ENCODE measurements at regions not wholly inside any gene's neighbourhood (a gene's known extent, or its start where the extent isn't known, plus 50 kb on each side); places are given as distances from the start of the nearest gene placed in this dataset.

GRCh38 chr4:122050841-122051240, 99.0 kb upstream of the TRPC3 start:
- WGBS: 85% methylated on average over 3 of the region's 3 CpGs

GRCh38 chr4:122047456-122048425, 95.9 kb upstream of the TRPC3 start:
- H3K27me3 ChIP-seq (replicated peaks; ENCODE audit: insufficient read depth): no peaks in the 10 kb centered on the region
- no peak for DNase-seq (ENCODE audit: low spot score)
- no peaks in the 10 kb centered on the region for H3K4me1 ChIP-seq (replicated peaks)
- no peaks in the 10 kb centered on the region for H3K9me3 ChIP-seq
- 77% methylated on average over 5 of the region's 5 CpGs for WGBS
- no peak overlapping the region for H3K27ac ChIP-seq
- intact Hi-C loops (cut with DNase I): no loop called here
- H3K4me3 ChIP-seq: no peak overlapping the region
- H3K36me3 ChIP-seq: no peaks in the 10 kb centered on the region
- TF ChIP-seq POLR2A (IDR thresholded peaks at IDR 0.05): no peak

More at GRCh38 chr4:122050841-122051240, 99.0 kb upstream of the TRPC3 start:
- Histone ChIP-seq H3K27me3 (replicated peaks; ENCODE audit: insufficient read depth) (no peaks in the 10 kb centered on the region), H3K4me3 (no peak overlapping the region), H3K36me3 (no peaks in the 10 kb centered on the region), H3K27ac (no peak overlapping the region), H3K4me1 (replicated peaks) (no peaks in the 10 kb centered on the region), H3K9me3 (no peaks in the 10 kb centered on the region)
- TF ChIP-seq POLR2A (IDR thresholded peaks at IDR 0.05) (no peak), POLR2AphosphoS5 (IDR thresholded peaks at IDR 0.05) (no peak), CTCF (IDR thresholded peaks at IDR 0.05) (no peak)
- no peak for DNase-seq (ENCODE audit: low spot score)
- intact Hi-C loops (cut with DNase I): no loop called here

- no peak for DNase-seq (ENCODE audit: low spot score)
- Histone ChIP-seq H3K9me3 (no peaks in the 10 kb centered on the region), H3K36me3 (no peaks in the 10 kb centered on the region), H3K4me3 (no peak overlapping the region), H3K27ac (no peak overlapping the region), H3K27me3 (replicated peaks; ENCODE audit: insufficient read depth) (no peaks in the 10 kb centered on the region), H3K4me1 (replicated peaks) (no peaks in the 10 kb centered on the region)
- intact Hi-C loops (cut with DNase I): no loop called here
- no peak for TF ChIP-seq POLR2AphosphoS5 (IDR thresholded peaks at IDR 0.05)
- TF ChIP-seq CTCF (IDR thresholded peaks at IDR 0.05): no peak
- no peak for TF ChIP-seq POLR2A (IDR thresholded peaks at IDR 0.05)
- 85% methylated on average over 2 of the region's 2 CpGs for WGBS
These were observed 94.4 kb upstream of the TRPC3 start for GRCh38 chr4:122046255-122046654.

GRCh38 chr4:122045533-122045932, 93.7 kb upstream of the TRPC3 start:
- H3K27me3 ChIP-seq (replicated peaks; ENCODE audit: insufficient read depth): no peaks in the 10 kb centered on the region
- no peak overlapping the region for H3K4me3 ChIP-seq
- DNase-seq (ENCODE audit: low spot score): no peak
- H3K9me3 ChIP-seq: no peaks in the 10 kb centered on the region
- TF ChIP-seq POLR2AphosphoS5 (IDR thresholded peaks at IDR 0.05) (no peak), CTCF (IDR thresholded peaks at IDR 0.05) (no peak), POLR2A (IDR thresholded peaks at IDR 0.05) (no peak)
- no peaks in the 10 kb centered on the region for H3K4me1 ChIP-seq (replicated peaks)
- intact Hi-C loops (cut with DNase I): no loop called here
- H3K36me3 ChIP-seq: no peaks in the 10 kb centered on the region
- no peak overlapping the region for H3K27ac ChIP-seq

GRCh38 chr4:122044501-122044900, 92.6 kb upstream of the TRPC3 start:
- Histone ChIP-seq H3K9me3 (no peaks in the 10 kb centered on the region), H3K4me1 (replicated peaks) (no peaks in the 10 kb centered on the region), H3K4me3 (no peak overlapping the region), H3K27me3 (replicated peaks; ENCODE audit: insufficient read depth) (no peaks in the 10 kb centered on the region), H3K36me3 (no peaks in the 10 kb centered on the region), H3K27ac (no peak overlapping the region)
- DNase-seq (ENCODE audit: low spot score): no peak
- TF ChIP-seq POLR2AphosphoS5 (IDR thresholded peaks at IDR 0.05): no peak
- TF ChIP-seq CTCF (IDR thresholded peaks at IDR 0.05): no peak
- TF ChIP-seq POLR2A (IDR thresholded peaks at IDR 0.05): no peak
- intact Hi-C loops (cut with DNase I): no loop called here
- WGBS: 89% methylated on average over 1 of the region's 1 CpG
